ENCODE measurements at regions not wholly inside any gene's neighbourhood (a gene's known extent, or its start where the extent isn't known, plus 50 kb on each side); places are given as distances from the start of the nearest gene placed in this dataset.
A peak's percentile ranks its signal among the peaks of the same experiment; 100 is the strongest.

DNA sequence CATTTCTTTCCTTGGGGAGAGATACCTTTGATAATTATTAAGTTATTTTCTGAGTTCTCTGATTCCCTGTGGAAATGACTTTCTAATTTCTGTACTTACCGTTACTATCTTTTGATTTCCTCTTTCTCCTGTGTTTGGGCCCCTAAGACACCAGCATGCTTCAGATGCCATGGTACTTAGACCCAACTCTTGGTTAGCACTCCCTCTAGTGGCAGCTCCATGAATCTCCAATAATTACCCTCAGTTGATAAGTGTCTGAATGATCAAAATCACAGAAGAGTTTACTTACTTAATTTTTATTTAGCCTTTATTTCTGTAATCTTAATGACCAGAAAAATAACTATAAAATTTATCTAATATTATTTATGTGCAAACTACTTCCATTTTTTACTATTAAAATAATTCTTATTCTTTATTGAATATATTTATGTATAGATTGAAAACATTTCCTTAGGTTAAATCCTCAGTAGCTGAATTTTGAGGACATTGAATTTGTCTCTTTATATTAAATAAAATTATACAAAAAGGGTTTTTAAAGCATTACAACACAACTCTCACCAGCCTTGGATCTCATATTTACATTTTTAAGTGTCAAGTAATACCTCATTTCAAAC, 300.4 kb downstream of the KCNS3 start:
- Histone ChIP-seq H3K9me2 (replicated peaks; ENCODE audit: insufficient read depth, low read length) (no peaks in the 10 kb centered on the region), H3K4me3 (ENCODE audit: insufficient read depth, low read length, poor library complexity, severe bottlenecking) (no peak overlapping the region), H3K36me3 (ENCODE audit: low read length) (no peaks in the 10 kb centered on the region), H3K4me2 (ENCODE audit: low read depth, low read length, poor library complexity, severe bottlenecking) (no peak overlapping the region), H3K9ac (ENCODE audit: low read length) (no peak overlapping the region), H2AFZ (ENCODE audit: low read depth, low read length, severe bottlenecking) (no peak overlapping the region), H3K27me3 (ENCODE audit: low read length) (no peaks in the 10 kb centered on the region), H4K20me1 (ENCODE audit: low read depth, low read length) (0 out of 2 replicates have a peak, but pooled peaks cover 3% of the 10 kb centered on the region), H3F3A (ENCODE audit: insufficient read depth) (no peaks in the 10 kb centered on the region), H3K79me2 (ENCODE audit: insufficient read depth, low read length) (no peaks in the 10 kb centered on the region), H3K9me3 (ENCODE audit: insufficient read depth, low read length) (no peaks in the 10 kb centered on the region), H3K27ac (ENCODE audit: low read depth, low read length) (no peak overlapping the region)
- TF ChIP-seq EZH2phosphoT487 (conservative IDR thresholded peaks at IDR 0.05; ENCODE audit: low read length) = no peak
- TF ChIP-seq, protein P1, sequence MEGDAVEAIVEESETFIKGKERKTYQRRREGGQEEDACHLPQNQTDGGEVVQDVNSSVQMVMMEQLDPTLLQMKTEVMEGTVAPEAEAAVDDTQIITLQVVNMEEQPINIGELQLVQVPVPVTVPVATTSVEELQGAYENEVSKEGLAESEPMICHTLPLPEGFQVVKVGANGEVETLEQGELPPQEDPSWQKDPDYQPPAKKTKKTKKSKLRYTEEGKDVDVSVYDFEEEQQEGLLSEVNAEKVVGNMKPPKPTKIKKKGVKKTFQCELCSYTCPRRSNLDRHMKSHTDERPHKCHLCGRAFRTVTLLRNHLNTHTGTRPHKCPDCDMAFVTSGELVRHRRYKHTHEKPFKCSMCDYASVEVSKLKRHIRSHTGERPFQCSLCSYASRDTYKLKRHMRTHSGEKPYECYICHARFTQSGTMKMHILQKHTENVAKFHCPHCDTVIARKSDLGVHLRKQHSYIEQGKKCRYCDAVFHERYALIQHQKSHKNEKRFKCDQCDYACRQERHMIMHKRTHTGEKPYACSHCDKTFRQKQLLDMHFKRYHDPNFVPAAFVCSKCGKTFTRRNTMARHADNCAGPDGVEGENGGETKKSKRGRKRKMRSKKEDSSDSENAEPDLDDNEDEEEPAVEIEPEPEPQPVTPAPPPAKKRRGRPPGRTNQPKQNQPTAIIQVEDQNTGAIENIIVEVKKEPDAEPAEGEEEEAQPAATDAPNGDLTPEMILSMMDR (IDR thresholded peaks at IDR 0.05; ENCODE audit: insufficient read depth, low read length, poor library complexity, severe bottlenecking) = peak; percentile 89

DNA sequence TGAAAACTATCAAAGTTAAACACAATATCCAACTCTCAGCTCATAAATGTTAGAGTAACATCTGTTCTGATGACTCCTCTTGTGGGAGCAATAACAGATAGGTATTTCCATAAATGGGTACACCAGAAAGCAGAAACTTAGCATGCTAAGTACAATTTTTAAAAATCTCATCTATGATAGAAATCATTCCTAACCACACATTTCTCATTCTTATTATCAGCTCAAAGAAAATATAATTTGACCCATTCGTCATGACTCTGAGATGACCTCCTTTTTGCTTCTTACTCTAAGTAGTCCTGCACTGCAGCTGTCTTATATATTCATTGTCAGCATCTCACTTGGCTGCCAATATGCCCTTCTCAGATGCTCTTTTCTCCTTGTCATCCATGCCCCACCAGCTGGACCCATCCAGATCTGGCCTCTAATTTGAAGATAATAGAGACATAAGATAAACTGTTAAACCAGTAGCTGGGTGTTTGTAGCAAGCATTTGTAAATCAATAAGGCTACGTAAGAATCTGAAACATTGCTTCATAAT, 298.3 kb downstream of the KCNS3 start:
- no peak overlapping the region for H3K27ac ChIP-seq (ENCODE audit: low read depth, low read length)
- H3K9me2 ChIP-seq (replicated peaks; ENCODE audit: insufficient read depth, low read length) = no peaks in the 10 kb centered on the region
- no peak overlapping the region for H3K9ac ChIP-seq (ENCODE audit: low read length)
- H3K36me3 ChIP-seq (ENCODE audit: low read length) = no peaks in the 10 kb centered on the region
- no peak for TF ChIP-seq EZH2phosphoT487 (conservative IDR thresholded peaks at IDR 0.05; ENCODE audit: low read length)
- TF ChIP-seq, protein P1 (IDR thresholded peaks at IDR 0.05; ENCODE audit: insufficient read depth, low read length, poor library complexity, severe bottlenecking) = no peak
- H2AFZ ChIP-seq (ENCODE audit: low read depth, low read length, severe bottlenecking) = no peak overlapping the region
- H3K4me2 ChIP-seq (ENCODE audit: low read depth, low read length, poor library complexity, severe bottlenecking) = no peak overlapping the region
- no peaks in the 10 kb centered on the region for H3K9me3 ChIP-seq (ENCODE audit: insufficient read depth, low read length)
- H4K20me1 ChIP-seq (ENCODE audit: low read depth, low read length) = 0 out of 2 replicates have a peak, but pooled peaks cover 3% of the 10 kb centered on the region
- no peaks in the 10 kb centered on the region for H3K79me2 ChIP-seq (ENCODE audit: insufficient read depth, low read length)
- no peak overlapping the region for H3K4me3 ChIP-seq (ENCODE audit: insufficient read depth, low read length, poor library complexity, severe bottlenecking)
- H3F3A ChIP-seq (ENCODE audit: insufficient read depth) = no peaks in the 10 kb centered on the region
- H3K27me3 ChIP-seq (ENCODE audit: low read length) = no peaks in the 10 kb centered on the region

GRCh38 chr2:18172607-18173006, 294.1 kb downstream of the KCNS3 start:
- no peaks in the 10 kb centered on the region for H3K9me2 ChIP-seq (replicated peaks; ENCODE audit: insufficient read depth, low read length)
- H3K9me3 ChIP-seq (ENCODE audit: insufficient read depth, low read length) = no peaks in the 10 kb centered on the region
- no peak overlapping the region for H3K9ac ChIP-seq (ENCODE audit: low read length)
- H3K27ac ChIP-seq (ENCODE audit: low read depth, low read length) = no peak overlapping the region
- H4K20me1 ChIP-seq (ENCODE audit: low read depth, low read length) = no peaks in the 10 kb centered on the region
- H3K79me2 ChIP-seq (ENCODE audit: insufficient read depth, low read length) = no peaks in the 10 kb centered on the region
- H3K27me3 ChIP-seq (ENCODE audit: low read length) = no peaks in the 10 kb centered on the region
- no peak for TF ChIP-seq EZH2phosphoT487 (conservative IDR thresholded peaks at IDR 0.05; ENCODE audit: low read length)
- TF ChIP-seq, protein P1 (IDR thresholded peaks at IDR 0.05; ENCODE audit: insufficient read depth, low read length, poor library complexity, severe bottlenecking) = no peak
- H3K4me2 ChIP-seq (ENCODE audit: low read depth, low read length, poor library complexity, severe bottlenecking) = no peak overlapping the region
- H3K36me3 ChIP-seq (ENCODE audit: low read length) = no peaks in the 10 kb centered on the region
- H2AFZ ChIP-seq (ENCODE audit: low read depth, low read length, severe bottlenecking) = no peak overlapping the region
- no peaks in the 10 kb centered on the region for H3F3A ChIP-seq (ENCODE audit: insufficient read depth)
- H3K4me3 ChIP-seq (ENCODE audit: insufficient read depth, low read length, poor library complexity, severe bottlenecking) = no peak overlapping the region
